ENCODE measurements at regions not wholly inside any gene's neighbourhood (a gene's known extent, or its start where the extent isn't known, plus 50 kb on each side); places are given as distances from the start of the nearest gene placed in this dataset.

DNA sequence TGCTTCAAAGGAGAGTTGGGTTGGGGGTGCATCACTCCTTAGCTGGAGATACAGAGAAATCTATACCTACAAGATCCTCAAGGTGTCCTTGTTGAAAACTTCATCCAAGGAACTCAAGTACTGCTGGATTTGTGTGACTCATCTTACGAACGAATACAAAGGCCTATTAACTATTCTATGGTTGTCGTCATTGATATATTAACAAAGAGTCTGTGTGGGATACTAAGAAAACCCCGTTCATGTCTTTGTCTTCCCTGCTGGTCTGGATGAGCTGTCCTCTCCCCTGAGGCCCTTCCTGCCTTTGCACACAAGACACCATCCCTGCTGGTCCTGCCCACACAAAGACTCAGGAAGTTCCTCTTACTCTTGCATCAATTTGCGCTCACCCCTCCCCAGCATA, 54.9 kb upstream of the IRF2 start:
- no peaks in the 10 kb centered on the region for H3K23me2 ChIP-seq (ENCODE audit: low read depth, low read length)
- H3K14ac ChIP-seq (ENCODE audit: insufficient read length), result no peak overlapping the region
- DNase-seq (ENCODE audit: low read depth in 1 of 2, low spot score in 2 of 2) (no peak), FAIRE-seq (no peak)
- no peak overlapping the region for H3K27ac ChIP-seq (ENCODE audit: low read depth, low read length)
- no peak overlapping the region for H2BK15ac ChIP-seq (ENCODE audit: low read length)
- no peak overlapping the region for H3K18ac ChIP-seq (ENCODE audit: extremely low read depth, low read length)
- H3K79me1 ChIP-seq (ENCODE audit: low read depth, low read length), result no peaks in the 10 kb centered on the region
- POLR2A ChIA-PET (ENCODE audit: partially characterized antibody), result interaction anchor here (1.2 kb wide), 1 partner anchor 94 kb away, joined by 3 read pairs; no protein-coding TSS in a partner anchor
- H2BK20ac ChIP-seq (ENCODE audit: low read length), result no peak overlapping the region
- no peaks in the 10 kb centered on the region for H4K20me1 ChIP-seq (replicated peaks in 1 of 2; ENCODE audit: control insufficient read depth in 1 of 2, insufficient read depth in 2 of 2, low read length in 2 of 2)
- H3K4me2 ChIP-seq (ENCODE audit: insufficient read depth in 1 of 2, low read depth in 2 of 2, low read length in 2 of 2), result no peak overlapping the region
- no peak overlapping the region for H4K5ac ChIP-seq (ENCODE audit: insufficient read length, low read depth, low read length)
- CTCF ChIA-PET (ENCODE audit: partially characterized antibody), result interaction anchor here (1.2 kb wide), 1 partner anchor 28 kb away, joined by 3 read pairs; no protein-coding TSS in a partner anchor
- H2AK5ac ChIP-seq (ENCODE audit: low read depth, low read length), result no peak overlapping the region
- H3K4me3 ChIP-seq (ENCODE audit: extremely low read depth in 1 of 4, insufficient read depth in 2 of 4, low read depth in 3 of 4, low read length in 4 of 4), result no peak overlapping the region
- no peaks in the 10 kb centered on the region; a peak in 1 of 8 replicates for H3K36me3 ChIP-seq (ENCODE audit: control insufficient read depth in 2 of 4, insufficient read depth in 4 of 4, low read length in 3 of 4)
- no peak overlapping the region for H3K56ac ChIP-seq (replicated peaks; ENCODE audit: insufficient read length, low read depth, low read length)
- H3K23ac ChIP-seq (ENCODE audit: insufficient read length), result no peak overlapping the region
- H3K79me2 ChIP-seq (ENCODE audit: control insufficient read depth in 1 of 2, insufficient read depth in 2 of 2, low read length in 2 of 2), result no peaks in the 10 kb centered on the region
- no peaks in the 10 kb centered on the region for H3K4me1 ChIP-seq (replicated peaks in 1 of 4; ENCODE audit: control insufficient read depth in 3 of 4, insufficient read depth in 4 of 4, low read length in 3 of 4)
- no peak overlapping the region for H4K91ac ChIP-seq (replicated peaks; ENCODE audit: insufficient read length, low read length)
- no peak overlapping the region for H4K8ac ChIP-seq (ENCODE audit: extremely low read depth, insufficient read depth, low read length)
- no peak overlapping the region for H2BK12ac ChIP-seq (ENCODE audit: low read depth, low read length)
- H3K27me3 ChIP-seq (replicated peaks in 1 of 4; ENCODE audit: control insufficient read depth in 3 of 4, extremely low read depth in 1 of 4, insufficient read depth in 3 of 4, low read length in 3 of 4), result no peaks in the 10 kb centered on the region
- no peak overlapping the region for H3K4ac ChIP-seq (replicated peaks; ENCODE audit: insufficient read length, low read depth, low read length)
- no peak overlapping the region for H2AFZ ChIP-seq (ENCODE audit: low read length)
- H2BK5ac ChIP-seq (ENCODE audit: low read depth, low read length), result no peak overlapping the region
- no peaks in the 10 kb centered on the region; a peak in 1 of 4 replicates for H3K9me3 ChIP-seq (ENCODE audit: insufficient read depth in 2 of 2, low read depth in 1 of 2, low read length in 1 of 2)
- 83% methylated on average over 5 of the region's 5 CpGs; no CpG with 5 or more reads in 1 of the 2 experiments for WGBS, 2 experiments (ENCODE audit: extremely low coverage in 1 of 2, insufficient coverage in 1 of 2, insufficient read length in 1 of 2, insufficient replicate concordance in 2 of 2, low coverage in 1 of 2, low lambda C conversion rate in 2 of 2, missing lambda C conversion rate in 1 of 2)
- H2BK120ac ChIP-seq (replicated peaks; ENCODE audit: low read depth, low read length), result no peak overlapping the region
- H3K9ac ChIP-seq (replicated peaks in 1 of 4; ENCODE audit: extremely low read depth in 1 of 4, low read depth in 3 of 4, low read length in 3 of 4), result no peak overlapping the region
- TF ChIP-seq RAD21 (IDR thresholded peaks at IDR 0.05 in 1 of 2, conservative IDR thresholded peaks at IDR 0.05 in 1 of 2; ENCODE audit: low read depth in 2 of 2, low read length in 2 of 2), result no peak
- no peak for TF ChIP-seq POU5F1 (IDR thresholded peaks at IDR 0.05; ENCODE audit: low read depth, low read length)
- TF ChIP-seq EGR1 (IDR thresholded peaks at IDR 0.05; ENCODE audit: borderline replicate concordance, low read depth, low read length), result no peak
- TF ChIP-seq ASH2L (IDR thresholded peaks at IDR 0.05; ENCODE audit: low read length), result no peak
- no peak for TF ChIP-seq TBP (IDR thresholded peaks at IDR 0.05; ENCODE audit: low read depth, low read length)
- TF ChIP-seq EP300 (IDR thresholded peaks at IDR 0.05; ENCODE audit: borderline replicate concordance in 1 of 2, low read depth in 2 of 2, low read length in 2 of 2), result no peak
- no peak for TF ChIP-seq TEAD4 (IDR thresholded peaks at IDR 0.05; ENCODE audit: low read depth, low read length)
